NCI-H1105 (cell line): ENCODE measurements at regions not wholly inside any gene's neighbourhood (a gene's known extent, or its start where the extent isn't known, plus 50 kb on each side); places are given as distances from the start of the nearest gene placed in this dataset.
A peak's percentile ranks its signal among the peaks of the same experiment; 100 is the strongest.
"Not testable (repeated sequence)": the region's sequence is repeated elsewhere in the genome, so short reads cannot be mapped to it uniquely, and the experiment has no call there.

ENCODE experiments used
- DNase-seq: peaks from one replicate; lab custom pipeline; 2025; lab: John Stamatoyannopoulos, UW

DNA sequence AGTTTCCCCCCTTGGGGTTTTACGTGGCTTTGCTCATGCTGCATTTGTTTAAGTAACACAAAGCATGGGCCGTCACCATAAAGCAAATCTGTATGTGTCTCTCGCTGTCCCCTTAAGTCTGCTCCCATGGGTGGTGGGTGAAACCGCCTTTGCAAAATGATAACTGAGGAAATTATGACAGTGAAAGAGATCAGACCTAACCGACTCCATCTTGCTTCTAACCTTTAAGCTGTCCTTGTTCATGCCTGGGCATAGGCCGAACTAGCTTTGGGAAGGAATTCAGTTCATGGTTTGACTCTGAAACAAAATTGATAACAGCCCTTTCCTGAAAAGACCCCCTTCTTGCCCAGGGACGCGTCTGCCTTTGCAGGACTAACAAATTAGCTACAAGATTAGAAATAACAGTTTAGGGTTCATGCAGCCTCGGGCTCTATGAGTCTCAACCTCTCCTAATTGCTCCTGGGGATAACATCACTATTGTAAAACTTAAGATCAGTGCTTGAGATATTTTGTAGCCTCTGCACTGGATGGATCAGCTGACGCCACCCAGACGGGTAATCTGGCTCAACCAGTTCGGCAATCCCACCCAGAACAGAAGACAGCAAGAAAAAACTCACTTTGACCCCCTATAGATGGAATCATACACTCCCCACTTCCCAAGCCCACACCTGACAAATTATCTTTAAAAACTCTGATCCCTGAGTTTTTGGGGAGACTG is 623.7 kb downstream of the TYW1 start:
- DNase-seq: no peak

DNA sequence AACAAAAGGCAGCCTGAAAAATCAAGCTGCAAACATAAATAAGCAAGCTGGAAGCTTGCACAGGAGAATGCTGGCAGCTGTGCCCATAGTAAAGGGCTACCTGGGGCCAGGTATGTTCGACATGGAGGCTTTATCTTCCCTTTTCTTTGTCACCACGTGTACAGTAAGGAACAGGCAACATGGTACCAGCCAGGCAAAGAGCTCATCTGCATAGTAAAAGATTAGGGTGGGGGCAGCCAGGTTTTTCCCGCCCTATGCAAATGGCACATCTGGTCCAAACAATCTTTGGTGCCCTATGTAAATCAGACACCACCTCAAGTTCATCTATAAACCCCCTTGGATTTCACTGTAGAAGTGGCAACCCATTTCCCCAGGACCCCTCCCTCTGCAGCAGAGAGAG is 625.1 kb downstream of the TYW1 start:
- no peak for DNase-seq

DNA sequence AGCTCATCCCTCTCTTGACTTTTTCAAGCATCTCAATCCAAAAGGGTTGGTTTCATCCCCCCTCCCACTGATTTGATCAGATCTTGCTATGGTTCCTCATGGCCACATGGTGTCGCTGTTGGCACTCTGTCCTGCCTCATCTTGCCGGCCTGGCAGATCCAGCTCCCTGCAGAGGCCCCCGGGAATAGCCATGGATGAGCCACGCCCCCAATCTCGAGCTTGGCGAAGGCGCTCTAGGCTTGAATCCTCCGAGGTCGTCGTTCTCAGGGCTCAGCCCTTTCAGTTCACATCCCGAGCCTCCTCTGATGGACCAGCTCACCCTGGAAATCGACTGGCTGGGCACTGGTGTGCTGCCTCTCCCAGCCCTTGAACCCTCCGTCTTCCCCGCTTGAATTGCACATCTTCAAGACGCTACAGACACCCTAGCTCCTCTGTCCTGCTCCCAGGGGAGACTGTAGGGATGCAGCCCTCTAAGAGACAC is 628.7 kb downstream of the TYW1 start:
- DNase-seq: peak; percentile 65

DNA sequence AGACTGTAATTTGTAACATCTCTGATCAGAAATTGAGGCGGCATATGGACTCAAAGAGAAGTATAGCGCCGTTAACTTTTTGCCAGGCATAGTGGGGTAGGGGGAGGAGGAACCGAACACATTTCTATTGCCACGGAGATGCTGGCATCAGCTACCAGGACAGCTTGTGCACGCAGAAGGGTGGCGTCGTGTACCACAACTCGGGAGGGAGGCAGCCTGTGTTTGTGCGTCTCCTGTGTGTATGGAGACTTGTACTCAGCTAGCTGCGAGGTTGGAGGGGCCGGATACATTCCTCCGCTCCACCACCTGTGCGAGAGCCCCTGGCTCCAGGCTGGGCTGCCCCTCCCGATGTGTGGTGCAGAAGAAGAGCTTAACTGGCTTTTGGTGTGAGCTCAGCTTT is 634.8 kb downstream of the TYW1 start:
- DNase-seq: no peak

DNA sequence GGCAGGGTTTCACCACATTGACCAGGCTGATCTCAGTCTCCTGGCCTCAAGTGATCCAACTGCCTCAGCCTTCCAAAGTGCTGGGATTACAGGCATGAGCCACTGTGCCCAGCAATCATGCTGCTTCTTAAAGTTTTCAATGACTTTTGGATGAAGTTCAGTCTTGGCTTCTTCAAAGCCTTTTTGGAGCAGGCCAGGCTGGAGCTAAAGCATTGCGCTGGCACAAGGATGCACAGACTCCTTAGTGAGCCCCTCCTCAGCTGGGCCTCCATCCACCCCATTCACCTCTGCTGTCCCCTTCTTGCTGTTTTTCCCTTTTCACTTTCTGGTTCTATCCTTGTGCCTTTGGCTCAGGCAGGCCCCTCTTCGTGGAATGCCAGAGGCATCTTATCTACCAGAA is 638.6 kb downstream of the TYW1 start:
- no peak for DNase-seq

DNA sequence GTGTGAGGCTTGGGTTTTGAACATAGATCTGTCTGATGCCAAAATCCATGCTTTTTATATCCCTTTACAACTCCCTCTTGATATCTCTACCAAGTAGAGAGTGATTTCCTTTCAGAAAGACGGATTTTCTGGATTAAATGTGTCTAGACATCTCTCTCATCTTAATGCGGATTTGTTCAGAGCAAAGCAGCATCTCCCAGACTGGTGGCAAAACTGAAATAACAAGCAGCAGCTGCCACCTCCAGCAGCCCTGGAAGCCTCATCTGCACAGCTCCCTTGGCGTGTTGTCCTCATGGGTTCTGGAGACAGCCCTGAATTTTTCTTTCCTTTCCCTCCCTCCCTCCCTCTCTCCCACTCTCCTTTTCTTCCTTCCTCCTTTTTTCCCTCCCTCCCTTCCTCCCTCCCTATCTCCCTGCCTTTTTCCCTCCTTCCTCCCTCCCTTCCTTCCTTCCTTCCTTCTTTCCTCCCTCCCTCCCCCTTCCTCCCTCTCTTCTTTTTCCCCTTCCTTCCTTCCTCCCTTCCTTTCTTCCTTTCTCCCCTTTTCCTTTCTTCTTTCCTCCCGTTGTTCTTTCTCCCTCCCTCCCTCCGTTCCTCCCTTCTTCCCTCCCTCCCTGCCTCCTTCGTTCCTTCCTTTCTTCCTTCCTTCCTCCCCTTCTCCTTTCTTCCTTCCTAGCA is 639.9 kb downstream of the TYW1 start:
- DNase-seq: no peak

DNA sequence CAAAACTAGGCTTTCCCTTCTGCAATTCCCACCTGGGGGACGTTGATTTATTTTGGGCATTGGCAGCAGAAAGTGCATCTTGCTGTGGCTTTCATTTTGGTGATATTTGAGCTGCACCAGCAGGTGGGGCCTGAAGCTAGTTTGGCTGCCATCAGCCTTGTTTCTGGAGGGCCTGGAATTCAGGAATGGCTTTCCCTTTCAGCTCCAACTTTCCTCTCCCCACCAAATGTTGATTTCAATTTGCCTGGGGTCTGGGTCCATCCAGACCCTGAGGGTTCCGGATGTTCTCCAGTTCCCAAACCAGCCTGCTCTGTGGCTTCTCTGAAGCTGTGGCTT is 640.4 kb downstream of the TYW1 start:
- DNase-seq: no peak

DNA sequence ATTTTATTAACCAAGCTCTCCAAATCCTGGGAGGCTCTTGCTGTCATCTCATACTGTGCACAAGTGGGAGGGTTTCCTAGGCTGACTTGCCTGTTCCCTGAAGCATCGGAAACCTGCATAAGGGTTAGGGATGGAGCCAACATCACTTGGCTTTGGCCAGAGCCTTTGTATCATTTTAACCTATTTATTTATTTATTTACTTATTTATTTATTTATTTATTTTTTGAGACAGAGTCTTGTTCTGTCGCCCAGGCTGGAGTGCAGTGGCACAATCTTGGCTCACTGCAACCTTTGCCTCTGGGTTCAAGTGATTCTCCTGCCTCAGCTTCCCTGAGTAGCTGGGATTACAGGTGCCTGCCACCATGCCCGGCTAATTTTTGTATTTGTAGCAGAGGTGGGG is 645.9 kb downstream of the TYW1 start:
- not testable (repeated sequence) for DNase-seq

DNA sequence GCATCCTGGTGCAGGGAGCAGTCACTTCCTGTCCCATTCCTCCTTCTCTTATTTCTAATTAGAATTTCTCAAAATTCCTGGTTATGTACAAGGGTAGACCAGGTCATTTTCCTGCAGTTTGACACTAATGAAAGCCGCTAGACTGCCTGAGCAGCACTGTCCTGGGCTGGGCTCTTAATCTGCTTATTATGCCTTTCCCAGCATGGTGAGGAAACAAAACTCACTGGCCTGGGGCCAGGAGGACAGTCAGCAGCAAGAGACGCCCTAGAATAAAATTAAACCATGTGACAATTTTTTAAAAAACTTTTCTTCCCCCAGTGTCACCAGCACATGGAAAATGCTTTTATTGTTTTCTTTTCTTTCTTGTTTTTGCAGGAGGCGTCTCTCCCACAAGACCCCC is 647.5 kb downstream of the TYW1 start:
- DNase-seq: no peak

DNA sequence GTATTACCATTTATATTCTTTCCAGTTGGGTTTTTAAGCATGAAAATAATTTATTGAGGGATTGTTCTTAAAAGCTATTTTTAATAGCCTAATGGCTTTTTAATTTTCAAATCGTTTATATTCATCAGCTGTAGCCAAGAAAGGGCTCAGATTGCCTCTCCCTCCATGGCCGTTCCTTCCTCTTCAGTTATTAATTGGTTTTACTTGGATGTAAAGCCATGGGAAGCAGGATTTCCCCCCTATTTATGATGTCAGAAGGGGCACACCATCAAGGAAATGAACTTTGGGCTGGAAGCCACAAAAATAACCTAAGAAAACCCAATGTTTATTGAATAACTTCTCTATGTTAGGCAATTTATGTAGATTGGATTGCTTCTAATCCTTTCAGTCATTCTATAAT is 656.3 kb downstream of the TYW1 start:
- no peak for DNase-seq

DNA sequence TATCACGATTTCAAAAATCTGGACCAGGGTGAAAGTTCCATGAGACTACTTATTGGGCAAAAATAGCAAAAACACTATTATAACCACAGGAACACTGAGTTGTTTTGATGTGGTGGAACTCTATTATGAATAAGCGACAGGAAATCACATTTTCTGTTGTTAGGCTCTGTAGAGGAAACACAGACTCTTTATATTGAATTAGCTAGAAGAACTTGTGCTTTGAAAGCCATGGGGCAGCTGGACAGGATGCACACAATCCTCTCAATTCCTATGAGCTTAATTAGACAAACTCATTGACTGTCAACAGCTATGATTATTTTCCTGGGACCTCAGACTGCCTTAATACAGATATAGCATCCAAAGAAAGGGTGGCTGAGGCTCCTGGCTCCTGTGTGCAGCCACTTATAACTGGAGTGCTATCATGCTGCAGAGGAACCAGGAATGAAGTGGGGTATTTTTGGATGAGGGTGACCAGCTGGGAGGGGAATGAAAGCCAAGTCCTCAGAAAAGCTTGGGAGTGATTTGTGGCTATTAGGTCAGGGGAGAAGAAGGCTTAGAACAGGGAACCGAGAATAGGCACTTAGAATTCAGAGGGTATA is 657.3 kb downstream of the TYW1 start:
- DNase-seq: no peak

DNA sequence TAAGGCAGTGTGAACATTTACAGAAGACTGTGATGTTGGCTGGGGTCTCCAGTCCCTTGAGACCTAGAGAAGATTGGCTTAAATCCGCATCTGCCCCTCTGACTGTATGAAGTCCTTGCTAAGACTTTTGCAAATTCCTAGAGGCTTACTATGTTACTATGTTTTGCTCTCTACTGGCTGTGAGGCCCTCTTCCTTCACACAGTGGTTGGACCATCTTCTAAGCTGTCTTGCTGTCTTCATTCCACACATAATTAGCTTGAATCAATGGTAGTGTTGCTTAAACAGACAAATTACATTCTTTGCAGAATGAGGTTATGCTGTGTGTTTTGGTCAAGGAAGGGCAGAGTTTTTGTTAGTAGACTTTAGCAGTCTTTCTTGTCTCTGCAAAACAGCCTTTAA is 658.0 kb downstream of the TYW1 start:
- no peak for DNase-seq

DNA sequence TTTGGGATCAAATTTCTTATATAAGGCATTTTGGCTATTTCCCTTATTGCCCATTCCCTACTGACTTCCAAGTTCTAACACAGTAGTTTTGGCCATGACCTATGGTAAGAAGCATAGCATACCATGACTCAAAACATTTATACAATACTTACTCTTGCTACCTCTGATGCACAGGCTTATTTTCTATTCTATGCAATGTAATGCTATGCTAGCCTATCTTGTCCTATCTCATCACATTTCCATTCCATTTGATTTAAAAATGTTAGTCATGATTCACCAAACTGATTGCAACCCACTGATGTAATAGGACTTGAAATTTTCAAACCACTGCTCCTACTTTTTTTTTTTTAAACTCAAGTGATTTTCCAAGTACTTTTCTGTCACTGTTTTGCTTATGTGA is 658.5 kb downstream of the TYW1 start:
- no peak for DNase-seq

DNA sequence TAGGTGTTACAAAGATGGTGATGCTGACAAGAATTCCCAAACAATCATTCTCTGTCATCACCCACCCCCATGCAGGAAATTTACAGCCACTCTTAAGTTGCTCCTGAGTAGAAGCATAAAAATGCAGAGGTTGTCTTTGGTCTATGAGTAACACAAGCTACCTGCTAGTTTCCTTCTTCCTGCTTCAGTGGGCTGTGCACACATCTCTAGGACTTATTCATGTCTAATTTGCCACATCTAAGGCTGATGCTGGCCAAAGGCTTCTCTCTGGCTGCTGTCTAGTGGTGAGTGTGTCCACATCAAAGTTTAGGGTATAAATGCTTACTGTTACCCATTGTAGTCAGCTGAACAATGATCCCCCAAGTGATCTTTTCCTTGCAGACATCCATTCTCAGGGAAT is 662.5 kb downstream of the TYW1 start:
- no peak for DNase-seq

DNA sequence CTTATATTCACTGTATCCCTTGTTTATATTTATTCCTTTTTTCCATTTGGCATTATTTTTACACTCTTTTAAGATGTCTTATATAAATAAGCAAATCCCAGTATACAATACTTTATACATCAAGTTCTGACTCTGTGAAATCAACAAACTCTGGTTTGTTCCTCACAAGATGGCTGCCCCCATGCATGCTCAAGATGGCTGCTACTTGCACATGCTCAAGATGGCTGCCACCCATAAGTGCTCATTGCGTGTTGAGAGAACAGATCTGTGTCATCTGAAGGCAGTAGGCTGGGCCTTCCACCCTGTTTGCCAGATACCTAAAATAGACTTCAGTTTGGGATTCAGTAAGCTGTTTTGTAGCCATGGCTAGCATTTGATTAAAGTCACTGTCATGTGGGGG is 666.2 kb downstream of the TYW1 start:
- no peak for DNase-seq

DNA sequence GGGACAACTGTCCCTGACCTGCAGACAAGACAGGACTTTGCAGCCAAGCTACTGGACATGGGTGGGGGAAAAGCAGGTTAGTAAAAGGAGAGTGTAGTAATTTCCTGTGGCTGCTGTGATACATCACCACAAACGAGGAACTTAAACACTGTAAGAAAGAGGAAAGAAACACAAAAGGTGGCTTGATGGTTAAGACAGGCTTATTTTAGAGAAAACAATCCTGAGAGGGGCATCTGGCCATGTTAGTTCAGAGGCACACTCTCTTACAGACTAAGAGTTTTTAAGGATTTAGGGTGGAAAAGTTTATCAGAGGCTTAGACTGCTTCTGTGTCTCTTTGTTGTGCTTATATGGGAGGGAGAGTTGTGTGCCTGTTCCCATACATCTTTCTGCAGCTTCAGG is 667.0 kb downstream of the TYW1 start:
- no peak for DNase-seq

DNA sequence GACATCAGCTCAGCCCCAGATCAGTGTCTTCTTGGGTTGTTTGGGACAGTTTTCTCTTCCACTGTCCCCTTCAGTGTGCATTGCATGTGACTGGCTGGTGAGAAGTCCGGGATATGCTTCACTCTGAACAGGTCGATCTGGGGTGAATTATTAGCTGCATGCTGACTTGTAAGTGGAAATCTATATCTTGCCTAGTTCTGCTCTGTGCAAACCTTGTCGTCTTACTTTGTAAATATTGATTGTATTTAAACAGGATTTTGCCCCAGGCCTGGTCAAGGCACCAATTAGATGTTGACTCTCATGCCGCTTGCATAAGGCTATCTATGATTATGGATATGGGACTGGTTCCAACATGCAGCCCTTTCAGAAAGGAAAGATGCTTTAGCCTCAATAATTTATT is 669.7 kb downstream of the TYW1 start:
- not testable (repeated sequence) for DNase-seq

DNA sequence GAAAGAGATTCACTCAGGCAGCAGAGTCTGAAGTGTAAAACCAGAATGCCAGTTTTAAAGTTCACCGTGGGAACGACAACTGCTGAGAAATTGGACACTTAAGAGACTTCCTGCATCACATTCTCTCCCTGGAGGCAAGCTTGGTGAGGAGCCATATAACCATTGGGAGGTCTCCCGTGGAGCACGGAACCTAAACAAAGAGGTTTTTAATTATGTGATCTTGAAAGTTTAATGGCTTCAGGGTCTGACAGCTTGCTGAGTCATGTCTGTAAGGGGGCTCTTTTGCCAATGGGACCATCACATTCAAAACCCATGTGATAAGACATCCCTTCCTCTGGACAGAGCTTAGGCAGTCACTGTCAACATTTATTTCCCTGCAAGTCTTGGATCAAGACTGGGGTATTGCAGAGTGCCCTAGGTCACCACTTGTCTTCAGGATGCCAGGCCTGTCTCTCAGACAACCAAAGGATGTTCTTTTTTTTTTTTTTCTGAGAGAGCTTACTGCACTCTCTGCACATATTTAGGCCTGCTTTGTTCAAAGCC is 674.4 kb downstream of the TYW1 start:
- DNase-seq: no peak

DNA sequence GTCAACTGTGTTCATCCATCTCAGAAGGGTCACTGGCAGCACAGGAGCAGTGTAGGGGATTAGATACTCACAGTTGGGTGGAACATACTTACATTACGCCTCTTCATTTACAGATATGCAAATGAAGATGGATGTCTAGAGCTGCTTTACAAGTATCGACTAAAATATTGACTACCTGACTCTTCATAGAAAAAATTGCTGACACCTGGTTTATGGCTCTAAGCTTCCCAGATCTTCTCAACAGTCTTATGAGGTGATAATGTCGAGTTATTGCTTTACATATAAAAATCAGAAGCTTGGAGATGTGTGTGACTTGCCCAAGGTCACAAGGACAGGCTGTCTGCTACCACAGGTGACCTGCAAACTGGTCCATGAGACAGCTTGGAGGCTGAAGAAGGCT is 677.2 kb downstream of the TYW1 start:
- DNase-seq: no peak

DNA sequence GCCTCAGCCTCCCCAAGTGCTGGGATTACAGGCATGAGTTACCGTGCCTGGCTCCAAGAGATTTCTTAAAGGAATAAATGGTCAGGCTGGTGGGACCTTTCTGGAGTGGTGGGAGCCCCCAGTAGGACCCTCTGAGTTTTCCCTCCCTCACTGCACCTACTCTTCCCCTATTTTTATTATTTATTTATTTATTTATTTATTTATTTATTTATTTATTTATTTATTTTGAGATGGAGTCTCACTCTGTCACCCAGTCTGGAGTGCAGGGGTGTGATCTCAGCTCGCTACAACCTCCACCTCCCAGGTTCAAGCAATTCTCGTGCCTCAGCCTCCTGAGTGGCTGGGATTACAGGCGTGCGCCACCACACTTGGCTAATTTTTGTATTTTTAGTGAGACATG is 678.2 kb downstream of the TYW1 start:
- not testable (repeated sequence) for DNase-seq

DNA sequence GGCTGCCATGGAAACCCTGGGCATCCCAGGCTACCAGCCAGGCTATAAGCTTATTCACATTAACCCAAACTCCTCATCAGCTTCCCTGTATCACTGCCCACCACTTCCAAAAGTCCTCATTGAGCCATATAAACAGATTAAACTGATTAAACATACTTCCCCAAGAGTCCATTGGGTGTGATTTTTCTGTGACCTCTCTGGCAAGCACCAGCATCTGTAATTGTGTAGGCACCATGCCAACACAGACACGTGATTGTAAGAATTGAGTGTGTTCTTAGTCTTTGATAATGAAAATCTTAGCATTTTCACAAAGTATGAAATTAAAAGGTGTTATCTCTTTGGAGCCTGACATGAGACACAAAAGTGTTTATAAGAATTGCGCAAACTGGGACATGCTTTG is 679.3 kb downstream of the TYW1 start:
- no peak for DNase-seq

DNA sequence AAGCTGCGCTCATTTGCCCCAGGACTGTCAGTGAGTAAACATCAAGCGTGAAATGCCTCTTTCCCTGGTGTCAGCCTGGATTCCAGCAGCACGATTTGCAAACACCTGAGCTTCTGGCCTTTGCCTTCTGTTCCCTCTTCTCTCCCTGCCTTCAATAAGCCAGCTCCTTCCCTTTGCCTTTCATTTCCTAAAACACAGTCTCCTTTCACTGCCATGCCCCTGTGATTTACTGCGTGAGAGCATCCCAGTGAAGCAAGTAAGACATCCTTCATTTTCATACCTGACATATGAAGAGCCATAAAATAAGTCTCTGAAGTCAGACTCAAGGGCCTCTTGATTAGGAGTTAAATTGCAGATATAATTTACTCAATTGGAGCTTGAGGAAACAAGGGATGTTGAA is 681.8 kb downstream of the TYW1 start:
- no peak for DNase-seq

DNA sequence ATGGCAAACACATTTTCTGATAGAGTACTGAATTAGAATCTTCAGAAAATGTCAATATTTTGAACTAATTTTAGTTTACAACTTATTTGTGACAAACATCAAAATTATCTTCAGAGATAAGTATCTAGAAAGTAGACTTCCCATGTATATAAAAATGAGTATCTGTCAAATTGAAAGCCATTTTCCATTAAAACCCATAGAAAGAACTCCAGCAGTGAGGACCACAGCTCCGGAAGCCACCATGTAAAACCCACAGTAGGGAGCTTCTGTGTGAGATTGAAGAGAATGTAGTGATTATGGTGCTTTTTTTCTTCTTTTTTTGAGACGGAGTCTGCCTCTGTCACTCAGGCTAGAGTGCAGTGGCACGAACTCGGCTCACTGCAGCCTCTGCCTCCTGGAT is 687.0 kb downstream of the TYW1 start:
- no peak for DNase-seq
